PC-9 (cell line): ENCODE measurements at regions not wholly inside any gene's neighbourhood (a gene's known extent, or its start where the extent isn't known, plus 50 kb on each side); places are given as distances from the start of the nearest gene placed in this dataset.

Experiments used
- EZH2 ChIP-seq: fragments of 200-600 bp; sonication (generic); IDR thresholded peaks from 2 replicates; pipeline ENCODE4 v1.8.0; 2017; ENCODE audit warnings: antibody characterized with exemption, low read depth
- TF ChIP-seq, protein P1 (sequence below): fragments of 200-600 bp; sonication (generic); conservative IDR thresholded peaks from 2 replicates; pipeline ENCODE4 v1.6.1; 2017; ENCODE audit warnings: mixed run types, antibody characterized with exemption, mild to moderate bottlenecking, moderate library complexity

DNA sequence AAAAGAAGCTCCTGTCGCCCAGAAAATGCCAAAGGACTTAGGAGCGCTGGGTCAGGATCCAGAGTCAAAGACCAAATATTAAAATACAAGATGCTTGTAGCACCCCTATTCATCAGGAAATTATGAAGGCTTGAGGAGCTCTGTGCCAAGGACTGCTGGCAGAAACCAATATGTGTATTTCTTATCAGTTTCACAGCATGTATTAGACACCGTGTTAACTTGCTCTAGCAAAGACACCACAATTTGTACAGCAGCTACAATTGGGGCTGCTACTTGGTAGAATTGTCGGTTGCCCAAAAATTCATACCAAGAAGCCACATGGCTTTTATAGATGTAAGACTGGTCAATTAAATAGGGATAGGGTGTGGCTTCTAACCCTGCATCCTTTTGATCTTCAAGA, 128.8 kb downstream of the CD47 start:
- TF ChIP-seq, protein P1, sequence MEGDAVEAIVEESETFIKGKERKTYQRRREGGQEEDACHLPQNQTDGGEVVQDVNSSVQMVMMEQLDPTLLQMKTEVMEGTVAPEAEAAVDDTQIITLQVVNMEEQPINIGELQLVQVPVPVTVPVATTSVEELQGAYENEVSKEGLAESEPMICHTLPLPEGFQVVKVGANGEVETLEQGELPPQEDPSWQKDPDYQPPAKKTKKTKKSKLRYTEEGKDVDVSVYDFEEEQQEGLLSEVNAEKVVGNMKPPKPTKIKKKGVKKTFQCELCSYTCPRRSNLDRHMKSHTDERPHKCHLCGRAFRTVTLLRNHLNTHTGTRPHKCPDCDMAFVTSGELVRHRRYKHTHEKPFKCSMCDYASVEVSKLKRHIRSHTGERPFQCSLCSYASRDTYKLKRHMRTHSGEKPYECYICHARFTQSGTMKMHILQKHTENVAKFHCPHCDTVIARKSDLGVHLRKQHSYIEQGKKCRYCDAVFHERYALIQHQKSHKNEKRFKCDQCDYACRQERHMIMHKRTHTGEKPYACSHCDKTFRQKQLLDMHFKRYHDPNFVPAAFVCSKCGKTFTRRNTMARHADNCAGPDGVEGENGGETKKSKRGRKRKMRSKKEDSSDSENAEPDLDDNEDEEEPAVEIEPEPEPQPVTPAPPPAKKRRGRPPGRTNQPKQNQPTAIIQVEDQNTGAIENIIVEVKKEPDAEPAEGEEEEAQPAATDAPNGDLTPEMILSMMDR = no peak
- no peak for TF ChIP-seq EZH2
